IPS-NIHi7 (cell line): ENCODE measurements at regions not wholly inside any gene's neighbourhood (a gene's known extent, or its start where the extent isn't known, plus 50 kb on each side); places are given as distances from the start of the nearest gene placed in this dataset.

Experiments used
- DNase-seq: peaks from one replicate; pipeline ENCODE4 v3.0.0; 2012; ENCODE audit warnings: mixed read lengths; ENCODE audit errors: extremely low spot score

GRCh38 chr3:168653255-168653654, 557.5 kb upstream of the GOLIM4 start:
- DNase-seq: peak; percentile 18

GRCh38 chr3:168648321-168648720, 552.6 kb upstream of the GOLIM4 start:
- no peak for DNase-seq

- DNase-seq: no peak
Observed at GRCh38 chr3:168647582-168647981, 551.9 kb upstream of the GOLIM4 start.

DNA sequence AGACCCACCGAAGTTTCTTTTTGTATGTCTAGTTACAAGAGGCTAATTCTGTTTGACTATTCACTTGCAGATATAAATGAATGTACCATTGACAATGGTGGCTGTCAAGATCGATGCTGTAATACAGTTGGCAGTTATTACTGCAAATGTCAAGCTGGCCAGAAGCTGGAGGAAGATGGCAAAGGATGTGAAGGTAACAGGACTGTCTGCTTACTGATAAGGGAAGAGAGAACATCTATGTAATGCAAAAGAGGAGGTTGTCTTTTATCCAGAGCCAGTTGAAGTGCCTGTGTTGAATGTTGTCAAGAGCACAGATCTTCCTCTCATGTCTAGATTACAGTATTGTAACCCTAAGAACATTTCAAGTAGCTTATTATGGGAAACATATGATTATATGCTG, 549.5 kb upstream of the GOLIM4 start:
- no peak for DNase-seq

DNA sequence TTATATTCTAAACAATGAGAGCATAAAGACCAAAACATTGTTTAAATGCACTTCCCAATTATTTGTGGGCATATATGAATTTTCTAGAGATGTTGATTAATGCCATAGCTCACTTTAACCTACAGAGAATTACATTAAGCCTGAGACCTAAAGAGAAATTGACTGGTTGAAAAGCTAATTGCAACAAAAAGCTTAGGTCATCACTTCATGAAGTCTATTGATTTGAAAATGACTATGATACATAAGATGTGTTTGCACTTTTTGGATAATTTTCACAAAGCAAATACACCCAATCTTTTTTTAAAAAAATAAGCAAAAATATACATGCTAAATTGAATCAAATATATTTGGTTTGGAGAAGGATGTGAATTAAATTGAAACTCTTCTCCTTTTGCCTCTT, 532.8 kb upstream of the GOLIM4 start:
- DNase-seq: no peak

DNA sequence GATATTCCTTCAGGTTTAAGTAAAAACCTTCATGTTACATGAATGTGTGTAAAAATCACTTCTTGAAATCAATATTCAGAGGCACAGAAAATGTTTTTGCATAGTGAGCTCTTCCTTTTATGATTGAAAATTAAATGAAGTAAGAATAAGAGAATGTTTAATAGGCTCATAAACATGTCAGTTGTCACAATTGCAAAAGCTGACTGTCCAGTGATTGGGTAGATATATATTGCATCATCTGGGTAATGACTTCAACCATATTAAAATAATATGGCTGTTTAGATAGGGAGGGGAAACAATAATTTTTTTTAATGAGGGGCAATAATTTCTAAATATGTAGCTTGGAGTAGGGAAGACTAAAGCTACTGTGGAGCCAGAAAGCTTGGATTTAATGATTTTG, 529.8 kb upstream of the GOLIM4 start:
- no peak for DNase-seq

- DNase-seq: peak; percentile 20
Observed at GRCh38 chr3:168624892-168625448, 529.2 kb upstream of the GOLIM4 start.

DNA sequence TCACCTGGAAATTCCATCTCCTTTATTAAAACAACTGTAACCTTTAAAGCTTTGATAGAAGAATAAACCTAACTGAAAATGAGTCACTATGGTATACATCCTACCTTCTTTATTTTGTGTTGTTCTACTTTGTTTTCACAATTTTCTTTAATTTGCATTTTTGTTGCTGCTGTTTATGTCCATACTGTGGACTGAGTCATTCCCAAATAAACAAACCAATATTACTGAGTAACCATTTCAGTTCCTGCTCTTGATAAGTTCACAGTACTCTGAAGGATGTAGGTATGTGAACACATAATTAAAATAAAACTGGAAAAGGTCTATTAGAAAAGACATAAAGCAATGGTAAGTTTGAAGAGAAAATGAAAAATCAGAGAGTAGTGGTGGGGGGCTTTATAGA, 528.5 kb upstream of the GOLIM4 start:
- DNase-seq: no peak

DNA sequence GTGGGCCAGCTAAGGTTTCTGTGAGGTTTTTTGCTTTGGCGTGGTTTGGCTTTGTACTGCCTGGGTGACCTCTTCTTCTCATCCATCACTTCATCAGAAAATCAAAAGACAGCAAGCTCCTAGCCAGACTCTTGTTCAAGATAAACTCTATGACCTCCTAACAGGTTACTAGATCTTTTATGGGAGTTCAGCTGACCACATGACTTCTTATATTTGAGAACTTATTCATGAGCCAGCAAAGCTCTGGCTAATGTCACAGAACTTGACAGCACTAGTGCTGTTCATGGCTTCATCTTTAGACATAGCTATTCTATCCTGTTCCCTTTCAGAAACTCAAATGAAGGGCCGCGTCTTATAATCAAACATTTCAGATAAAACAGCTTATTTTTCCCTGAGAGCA, 527.1 kb upstream of the GOLIM4 start:
- no peak for DNase-seq

- peak; percentile 80 for DNase-seq
Observed at GRCh38 chr3:168620854-168621253, 525.1 kb upstream of the GOLIM4 start.

GRCh38 chr3:168618827-168619470, 523.2 kb upstream of the GOLIM4 start:
- DNase-seq: no peak

- DNase-seq: no peak
Observed at GRCh38 chr3:168617658-168618057, 521.9 kb upstream of the GOLIM4 start.

DNA sequence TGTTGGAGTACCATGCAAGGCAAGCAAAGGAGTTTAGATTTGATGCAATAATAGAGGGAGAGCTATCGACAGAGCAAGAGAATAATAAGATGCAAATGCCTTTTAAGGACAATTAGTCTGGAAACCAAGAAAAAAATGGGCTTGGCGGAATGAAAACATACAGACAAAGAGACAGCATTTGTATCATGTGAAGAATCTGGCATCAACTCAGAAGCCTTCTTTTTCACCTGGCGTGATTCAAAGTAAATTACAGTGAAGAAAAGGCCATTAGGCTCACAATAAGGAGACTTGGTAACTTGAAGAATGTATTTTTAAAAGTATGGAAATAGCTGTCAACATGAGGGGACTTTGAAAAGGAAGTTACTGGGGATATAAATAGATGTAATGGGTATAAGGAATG, 521.2 kb upstream of the GOLIM4 start:
- DNase-seq: no peak

DNA sequence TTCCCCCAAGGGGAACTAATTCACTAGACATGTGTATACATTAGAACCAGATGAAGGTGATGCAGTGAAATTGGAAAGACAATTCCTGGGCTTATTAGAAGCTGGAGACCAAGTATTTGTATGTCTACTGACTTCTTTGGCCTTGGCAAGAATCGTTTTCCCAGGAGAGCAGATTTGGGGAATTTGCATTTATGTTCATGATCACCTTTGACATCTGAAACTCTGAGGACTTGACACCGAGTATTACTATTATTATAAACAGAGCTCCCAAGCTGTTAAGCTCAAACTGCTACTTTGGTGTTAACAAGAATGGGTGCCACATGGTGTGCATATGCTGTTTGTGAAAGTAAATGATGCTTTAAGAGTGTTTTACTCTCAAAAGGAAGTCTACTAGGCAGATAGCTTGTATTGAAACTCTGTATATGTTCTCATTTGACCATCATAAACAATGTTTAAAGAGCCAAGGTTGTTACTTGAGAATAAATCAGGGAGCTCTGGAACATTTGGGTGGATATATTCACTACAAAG, 519.8 kb upstream of the GOLIM4 start:
- no peak for DNase-seq

DNA sequence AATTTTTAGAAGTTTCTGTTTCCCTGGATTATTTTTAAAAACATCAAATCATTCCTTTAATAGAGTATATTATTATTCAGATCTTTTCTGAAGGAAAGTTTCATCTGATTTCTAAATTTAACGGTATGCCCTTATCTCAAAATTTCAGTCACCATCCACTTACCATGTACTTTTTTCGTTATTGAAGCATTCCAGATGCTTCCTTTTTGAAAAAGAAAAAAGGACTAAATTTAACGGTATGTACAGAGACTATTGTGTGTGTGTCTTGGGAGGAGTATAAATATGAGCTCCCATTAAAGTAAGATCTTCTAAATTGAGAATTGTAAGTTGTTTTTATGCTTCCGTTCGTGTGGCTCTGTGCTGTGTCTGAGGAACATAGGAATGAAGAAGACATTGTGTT, 517.4 kb upstream of the GOLIM4 start:
- DNase-seq: no peak

- DNase-seq: no peak
Observed at GRCh38 chr3:168612671-168613070, 516.9 kb upstream of the GOLIM4 start.

GRCh38 chr3:168611826-168612225, 516.1 kb upstream of the GOLIM4 start:
- DNase-seq: no peak

DNA sequence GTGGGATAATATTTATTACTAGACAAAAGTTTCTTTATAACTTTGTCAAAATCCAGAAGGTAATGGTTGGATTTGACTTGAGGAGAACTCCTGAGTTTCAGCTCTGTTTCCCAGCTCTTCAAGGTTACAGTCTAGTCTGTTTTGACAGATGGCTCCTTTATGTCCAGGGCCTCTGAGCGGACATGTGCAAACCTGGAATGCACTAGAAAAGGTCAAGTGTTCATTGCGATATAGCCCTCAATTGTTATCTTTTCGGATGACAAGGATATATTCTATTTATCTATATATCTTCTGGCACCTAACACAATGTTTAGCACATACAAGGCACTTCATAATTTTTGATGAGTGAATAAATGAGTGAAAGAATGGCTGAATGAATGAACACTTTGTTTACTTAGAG, 513.2 kb upstream of the GOLIM4 start:
- no peak for DNase-seq

DNA sequence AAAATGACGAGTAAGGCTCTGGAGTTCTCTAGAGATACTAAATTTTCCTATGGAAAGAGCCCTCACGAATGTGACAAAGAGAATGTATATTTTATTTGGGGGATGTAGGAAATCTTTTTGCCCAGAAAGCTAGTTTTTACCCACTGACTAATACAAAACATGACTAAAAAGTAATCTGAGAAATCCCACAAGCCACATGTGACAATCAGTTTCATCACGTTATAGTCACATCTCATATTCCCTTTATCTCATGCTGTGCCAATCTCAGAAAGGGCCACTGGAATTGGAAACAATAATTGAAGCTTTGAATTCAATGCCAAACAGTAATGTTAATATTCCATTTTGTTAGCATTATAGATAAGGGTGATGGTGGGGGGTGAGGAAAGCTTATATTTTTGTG, 509.0 kb upstream of the GOLIM4 start:
- no peak for DNase-seq

GRCh38 chr3:168598250-168598649, 502.5 kb upstream of the GOLIM4 start:
- no peak for DNase-seq

DNA sequence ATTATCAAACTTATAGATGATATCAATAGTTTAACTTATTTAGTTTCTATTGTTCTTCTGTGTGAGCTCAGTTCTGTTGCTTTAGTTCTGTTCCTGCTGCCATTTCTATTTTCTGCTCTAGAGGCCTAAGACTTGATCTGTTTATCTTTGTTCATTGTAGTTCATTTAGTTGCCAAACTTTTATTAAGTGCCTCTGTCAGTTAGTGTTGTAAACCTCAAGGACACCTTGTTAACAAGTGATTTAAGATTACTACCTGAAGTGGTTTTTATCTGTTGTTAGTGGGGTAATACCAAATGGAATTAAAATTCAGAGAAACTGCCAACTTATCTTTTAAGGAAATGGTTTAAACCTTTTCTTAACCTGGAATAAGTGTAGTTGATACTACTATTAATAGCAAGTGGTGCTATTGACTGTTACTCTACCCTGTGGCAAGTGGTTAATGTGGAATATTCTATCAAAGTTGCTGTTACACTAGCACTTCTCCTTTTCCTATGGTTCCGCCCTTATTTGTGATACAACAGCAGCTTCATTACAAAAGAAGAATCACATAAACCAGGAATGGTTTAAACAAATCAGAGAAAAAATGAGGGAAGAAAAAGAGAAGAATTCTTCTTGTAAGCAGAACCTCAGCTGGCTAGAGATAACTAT, 500.6 kb upstream of the GOLIM4 start:
- DNase-seq: no peak

GRCh38 chr3:168591587-168591986, 495.9 kb upstream of the GOLIM4 start:
- no peak for DNase-seq

GRCh38 chr3:168589376-168589775, 493.7 kb upstream of the GOLIM4 start:
- no peak for DNase-seq
